ENCODE measurements at regions not wholly inside any gene's neighbourhood (a gene's known extent, or its start where the extent isn't known, plus 50 kb on each side); places are given as distances from the start of the nearest gene placed in this dataset.

DNA sequence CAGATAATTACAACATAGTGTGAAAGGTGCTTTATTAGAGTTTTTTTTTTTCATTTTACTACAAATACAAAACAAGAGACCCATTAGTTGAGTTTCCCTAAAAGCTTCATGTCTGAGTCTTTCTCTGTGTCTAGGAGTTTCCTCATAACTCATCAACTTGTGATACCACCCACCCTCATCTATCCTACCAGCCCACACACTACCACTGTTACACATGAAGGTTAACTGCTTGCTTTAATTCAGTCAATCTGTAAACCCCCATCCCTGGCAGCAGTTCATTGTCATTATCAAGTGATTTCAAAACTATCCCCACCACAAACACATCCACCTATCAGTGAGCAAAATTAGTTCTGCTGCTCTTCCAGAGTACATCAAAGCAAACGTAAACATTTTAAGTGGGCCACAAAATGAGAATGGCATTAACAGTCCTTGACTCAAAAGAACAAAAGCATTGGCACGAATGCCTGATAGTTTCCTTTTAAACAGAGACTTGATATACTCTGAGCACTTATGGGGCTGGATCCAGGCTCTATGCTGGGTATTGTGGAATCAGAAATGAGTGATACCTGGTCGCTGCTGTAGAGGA lies 331.6 kb upstream of the FAM241A start:
- TF ChIP-seq FOXM1 (IDR thresholded peaks at IDR 0.05; ENCODE audit: borderline replicate concordance, low read depth) (no peak), ZBTB7A (IDR thresholded peaks at IDR 0.05; ENCODE audit: low read depth) (no peak), EP300 (IDR thresholded peaks at IDR 0.05; ENCODE audit: borderline replicate concordance) (no peak), MAX (IDR thresholded peaks at IDR 0.05) (no peak), CEBPB (IDR thresholded peaks at IDR 0.05) (no peak), NFIC (IDR thresholded peaks at IDR 0.05) (no peak), YY1 (IDR thresholded peaks at IDR 0.05; ENCODE audit: low read depth) (no peak), REST (IDR thresholded peaks at IDR 0.05; ENCODE audit: low read depth) (no peak), CREB1 (IDR thresholded peaks at IDR 0.05; ENCODE audit: low read depth) (no peak), EGR1 (IDR thresholded peaks at IDR 0.05) (no peak), TEAD4 (IDR thresholded peaks at IDR 0.05) (no peak), RAD21 (IDR thresholded peaks at IDR 0.05; ENCODE audit: low read depth) (no peak), USF1 (IDR thresholded peaks at IDR 0.05) (no peak)

DNA sequence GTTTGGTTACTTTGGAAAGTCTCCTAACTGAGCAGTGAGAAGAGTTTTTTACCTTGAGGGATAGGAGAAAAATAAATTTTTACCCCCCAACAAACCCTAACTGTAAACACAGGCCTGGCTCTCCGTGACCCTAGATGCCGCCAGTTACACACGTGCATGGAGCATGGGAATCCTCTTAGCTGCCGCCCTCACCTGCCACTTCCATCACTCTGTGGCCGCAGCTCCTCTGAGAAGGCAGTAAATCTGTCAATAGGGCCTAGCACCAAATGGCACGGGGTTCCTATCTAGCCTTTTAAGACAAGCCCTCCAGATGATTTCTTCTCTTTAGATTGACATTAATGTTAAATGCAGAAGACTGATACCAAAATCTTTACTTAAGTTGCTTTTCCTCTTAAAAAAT lies 330.3 kb upstream of the FAM241A start:
- TF ChIP-seq CREB1 (IDR thresholded peaks at IDR 0.05; ENCODE audit: low read depth) (no peak), YY1 (IDR thresholded peaks at IDR 0.05; ENCODE audit: low read depth) (no peak), TAF1 (IDR thresholded peaks at IDR 0.05; ENCODE audit: low read depth) (no peak), MAX (IDR thresholded peaks at IDR 0.05) (no peak), NFIC (IDR thresholded peaks at IDR 0.05) (no peak), ZBTB7A (IDR thresholded peaks at IDR 0.05; ENCODE audit: low read depth) (no peak), EP300 (IDR thresholded peaks at IDR 0.05; ENCODE audit: borderline replicate concordance) (no peak), USF1 (IDR thresholded peaks at IDR 0.05) (no peak), TCF12 (IDR thresholded peaks at IDR 0.05; ENCODE audit: low read depth) (no peak), REST (IDR thresholded peaks at IDR 0.05; ENCODE audit: low read depth) (no peak), TEAD4 (IDR thresholded peaks at IDR 0.05) (no peak), FOXM1 (IDR thresholded peaks at IDR 0.05; ENCODE audit: borderline replicate concordance, low read depth) (no peak), CEBPB (IDR thresholded peaks at IDR 0.05) (no peak), EGR1 (IDR thresholded peaks at IDR 0.05) (no peak), RAD21 (IDR thresholded peaks at IDR 0.05; ENCODE audit: low read depth) (no peak)

- TF ChIP-seq ZBTB7A (IDR thresholded peaks at IDR 0.05; ENCODE audit: low read depth) (no peak), FOXM1 (IDR thresholded peaks at IDR 0.05; ENCODE audit: borderline replicate concordance, low read depth) (no peak), MAX (IDR thresholded peaks at IDR 0.05) (no peak), RAD21 (IDR thresholded peaks at IDR 0.05; ENCODE audit: low read depth) (no peak), YY1 (IDR thresholded peaks at IDR 0.05; ENCODE audit: low read depth) (no peak), TEAD4 (IDR thresholded peaks at IDR 0.05) (no peak), TAF1 (IDR thresholded peaks at IDR 0.05; ENCODE audit: low read depth) (no peak), EP300 (IDR thresholded peaks at IDR 0.05; ENCODE audit: borderline replicate concordance) (no peak)
Measured at GRCh38 chr4:111821342-111821741, 323.9 kb upstream of the FAM241A start.

DNA sequence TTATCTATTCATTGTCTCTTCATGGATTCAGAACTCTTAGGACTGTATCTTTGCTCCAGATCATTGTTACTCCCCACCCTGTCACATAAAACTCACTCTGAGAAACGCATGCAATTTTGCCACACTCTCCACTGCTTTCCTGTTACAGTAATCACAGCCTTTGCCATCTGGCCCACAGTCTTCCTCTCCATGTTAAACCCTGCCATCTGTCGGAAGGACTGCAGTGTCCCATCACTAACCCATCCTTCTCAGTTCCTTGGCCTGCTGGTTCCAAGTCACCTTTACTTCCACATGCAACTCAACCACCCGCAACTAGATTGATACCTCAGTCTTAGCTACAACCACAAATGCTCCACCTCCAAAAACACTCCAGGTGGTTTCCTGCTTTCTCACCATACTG lies 308.7 kb upstream of the FAM241A start:
- no peak for TF ChIP-seq RAD21 (IDR thresholded peaks at IDR 0.05; ENCODE audit: low read depth)
- TF ChIP-seq CEBPB (IDR thresholded peaks at IDR 0.05), result no peak
- TF ChIP-seq CREB1 (IDR thresholded peaks at IDR 0.05; ENCODE audit: low read depth), result no peak
- no peak for TF ChIP-seq ZBTB7A (IDR thresholded peaks at IDR 0.05; ENCODE audit: low read depth)
- TF ChIP-seq EGR1 (IDR thresholded peaks at IDR 0.05), result no peak
- no peak for TF ChIP-seq FOXM1 (IDR thresholded peaks at IDR 0.05; ENCODE audit: borderline replicate concordance, low read depth)
- no peak for TF ChIP-seq YY1 (IDR thresholded peaks at IDR 0.05; ENCODE audit: low read depth)
- TF ChIP-seq REST (IDR thresholded peaks at IDR 0.05; ENCODE audit: low read depth), result no peak
- TF ChIP-seq USF1 (IDR thresholded peaks at IDR 0.05), result no peak
- no peak for TF ChIP-seq TCF12 (IDR thresholded peaks at IDR 0.05; ENCODE audit: low read depth)
- no peak for TF ChIP-seq TAF1 (IDR thresholded peaks at IDR 0.05; ENCODE audit: low read depth)
- TF ChIP-seq EP300 (IDR thresholded peaks at IDR 0.05; ENCODE audit: borderline replicate concordance), result no peak
- TF ChIP-seq NFIC (IDR thresholded peaks at IDR 0.05), result no peak
- no peak for TF ChIP-seq MAX (IDR thresholded peaks at IDR 0.05)
- TF ChIP-seq TEAD4 (IDR thresholded peaks at IDR 0.05), result no peak

Measured in Ishikawa (cell line).